ENCODE measurements at regions not wholly inside any gene's neighbourhood (a gene's known extent, or its start where the extent isn't known, plus 50 kb on each side); places are given as distances from the start of the nearest gene placed in this dataset.
"Not testable (repeated sequence)": the region's sequence is repeated elsewhere in the genome, so short reads cannot be mapped to it uniquely, and the experiment has no call there.

DNA sequence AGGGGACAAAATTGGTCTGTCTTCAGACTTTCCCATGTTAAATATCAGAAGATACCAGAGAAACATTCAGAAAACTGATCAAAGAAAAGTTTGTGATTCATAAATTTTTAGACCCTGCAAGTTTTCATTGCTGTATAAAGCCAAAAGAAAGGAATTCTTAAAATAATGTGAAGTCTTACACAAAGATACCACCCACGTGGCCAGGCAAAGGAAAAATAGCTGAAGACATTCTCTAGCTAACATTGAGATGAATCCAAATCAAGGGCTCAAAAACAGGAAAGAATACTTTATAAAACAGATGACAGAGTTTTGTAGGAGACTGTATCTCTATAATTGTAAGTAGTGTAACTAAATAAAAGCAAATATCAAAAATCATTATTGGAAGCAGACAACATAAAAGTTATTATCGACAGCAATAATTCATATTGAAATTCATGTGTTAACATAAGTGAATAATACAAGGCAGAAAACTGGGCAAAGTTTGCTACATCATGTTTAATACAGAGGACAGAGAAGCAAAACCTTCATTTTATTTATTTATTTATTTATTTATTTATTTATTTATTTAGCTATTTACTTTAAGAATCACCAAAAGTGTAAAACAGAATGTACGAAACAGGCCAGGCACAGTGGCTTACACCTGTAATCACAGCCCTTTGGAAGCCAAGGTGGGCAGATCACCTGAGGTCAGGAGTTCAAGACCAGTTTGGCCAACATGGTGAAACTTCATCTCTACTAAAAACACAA lies 204.6 kb upstream of the SLIT2 start:
- no peak for DNase-seq

- DNase-seq, result no peak
Observed at GRCh38 chr4:20046179-20046578, 205.5 kb upstream of the SLIT2 start.

DNA sequence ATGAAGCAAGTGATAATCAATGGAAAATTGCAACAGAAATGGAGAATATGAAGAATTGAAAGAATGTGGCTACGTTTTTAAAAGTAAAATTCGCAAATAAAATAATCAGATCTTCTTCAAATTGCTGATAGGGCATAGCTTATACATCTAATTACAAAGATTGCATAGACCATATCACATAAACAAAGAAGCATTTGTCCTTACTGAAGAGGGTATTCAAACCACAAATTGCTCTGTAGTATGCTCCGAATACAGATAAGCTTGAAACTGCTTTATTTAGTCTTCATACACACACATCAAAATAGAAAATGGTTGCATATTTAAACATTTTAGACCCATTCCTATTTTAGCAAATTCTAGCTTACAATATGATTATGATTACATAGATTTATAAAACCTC lies 206.7 kb upstream of the SLIT2 start:
- no peak for DNase-seq

- DNase-seq, result no peak
Observed at GRCh38 chr4:20044502-20044911, 207.2 kb upstream of the SLIT2 start.

GRCh38 chr4:20043991-20044390 lies 207.7 kb upstream of the SLIT2 start:
- DNase-seq, result no peak

GRCh38 chr4:20042769-20043168 lies 208.9 kb upstream of the SLIT2 start:
- DNase-seq, result no peak

GRCh38 chr4:20041839-20042407 lies 209.8 kb upstream of the SLIT2 start:
- no peak for DNase-seq

GRCh38 chr4:20037745-20038144 lies 214.0 kb upstream of the SLIT2 start:
- no peak for DNase-seq

GRCh38 chr4:20030108-20030507 lies 221.6 kb upstream of the SLIT2 start:
- DNase-seq, result no peak

DNA sequence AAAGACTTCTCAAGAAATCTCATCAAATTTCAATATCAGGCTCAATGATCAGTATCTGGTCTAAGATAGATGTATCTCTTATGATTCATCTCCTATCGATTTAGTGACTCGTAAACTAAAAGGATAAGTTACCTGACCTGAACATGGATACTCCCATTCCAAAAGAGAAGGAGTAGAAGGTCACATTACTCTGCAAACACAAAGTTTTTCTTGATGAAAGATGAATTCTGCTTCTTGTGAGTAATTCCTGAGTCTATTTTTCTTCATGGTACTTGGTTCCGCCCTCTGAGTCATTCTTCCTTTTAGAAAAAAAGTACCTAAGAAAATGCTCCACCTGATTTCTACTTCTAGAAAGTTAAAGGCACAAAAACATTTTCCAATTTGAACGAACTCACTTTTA lies 223.1 kb upstream of the SLIT2 start:
- no peak for DNase-seq

GRCh38 chr4:20026456-20026855 lies 225.2 kb upstream of the SLIT2 start:
- DNase-seq, result no peak

DNA sequence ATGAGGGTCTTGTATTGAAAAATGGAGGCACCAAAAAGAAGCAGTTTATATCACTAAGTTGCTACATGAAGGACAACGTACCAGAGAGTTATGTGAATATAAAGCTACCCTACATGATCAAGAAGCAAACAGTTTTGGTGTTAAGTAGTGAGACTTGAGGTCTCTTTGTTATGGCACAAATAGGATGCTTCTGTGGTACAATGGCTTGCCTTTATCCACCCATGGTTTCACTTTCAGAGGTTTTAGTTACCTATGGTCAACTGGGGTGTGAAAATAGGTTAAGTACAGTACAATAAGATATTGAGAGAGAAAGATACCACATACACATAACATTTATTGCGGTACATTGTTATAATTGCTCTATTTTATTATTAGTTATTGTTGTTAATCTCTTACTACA lies 229.2 kb upstream of the SLIT2 start:
- DNase-seq, result no peak

- DNase-seq, result no peak
Observed at GRCh38 chr4:20020056-20020455, 231.6 kb upstream of the SLIT2 start.

- no peak for DNase-seq
Observed at GRCh38 chr4:20019310-20020015, 232.2 kb upstream of the SLIT2 start.

GRCh38 chr4:20017777-20018115 lies 234.0 kb upstream of the SLIT2 start:
- DNase-seq, result no peak

DNA sequence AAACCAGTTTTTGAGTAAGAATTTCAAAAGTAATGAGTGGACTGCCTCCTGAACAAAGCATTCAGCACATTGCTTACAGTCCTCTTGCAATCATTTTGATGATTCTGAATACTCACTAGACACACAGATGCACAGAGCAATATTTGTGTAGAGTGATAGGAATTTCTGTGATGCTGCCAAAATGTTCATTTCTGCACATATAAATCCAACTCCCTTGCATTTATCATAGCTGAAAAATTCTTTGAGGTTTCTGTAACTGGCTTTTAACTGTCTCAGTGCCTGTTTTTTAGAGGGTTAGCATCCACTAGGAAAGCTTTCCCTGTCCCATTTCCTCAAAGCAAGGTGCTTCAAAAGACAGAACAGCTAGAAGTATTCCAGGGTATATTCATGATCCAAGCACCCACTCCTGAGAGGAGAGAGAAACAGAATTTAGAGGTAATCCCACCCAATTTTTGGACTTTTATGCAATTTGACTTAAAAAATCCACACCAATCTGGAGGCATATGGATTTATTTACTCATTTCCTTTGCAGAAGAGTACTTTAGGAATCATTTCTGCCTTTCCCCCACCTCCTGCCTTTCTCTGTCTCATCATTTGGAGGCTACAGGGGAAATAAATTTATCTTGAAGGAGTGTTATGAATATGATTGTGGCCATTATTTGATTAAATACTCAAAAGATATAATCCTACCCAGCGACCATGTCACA lies 234.5 kb upstream of the SLIT2 start:
- no peak for DNase-seq

- no peak for DNase-seq
Observed at GRCh38 chr4:20015636-20016224, 236.0 kb upstream of the SLIT2 start.

DNA sequence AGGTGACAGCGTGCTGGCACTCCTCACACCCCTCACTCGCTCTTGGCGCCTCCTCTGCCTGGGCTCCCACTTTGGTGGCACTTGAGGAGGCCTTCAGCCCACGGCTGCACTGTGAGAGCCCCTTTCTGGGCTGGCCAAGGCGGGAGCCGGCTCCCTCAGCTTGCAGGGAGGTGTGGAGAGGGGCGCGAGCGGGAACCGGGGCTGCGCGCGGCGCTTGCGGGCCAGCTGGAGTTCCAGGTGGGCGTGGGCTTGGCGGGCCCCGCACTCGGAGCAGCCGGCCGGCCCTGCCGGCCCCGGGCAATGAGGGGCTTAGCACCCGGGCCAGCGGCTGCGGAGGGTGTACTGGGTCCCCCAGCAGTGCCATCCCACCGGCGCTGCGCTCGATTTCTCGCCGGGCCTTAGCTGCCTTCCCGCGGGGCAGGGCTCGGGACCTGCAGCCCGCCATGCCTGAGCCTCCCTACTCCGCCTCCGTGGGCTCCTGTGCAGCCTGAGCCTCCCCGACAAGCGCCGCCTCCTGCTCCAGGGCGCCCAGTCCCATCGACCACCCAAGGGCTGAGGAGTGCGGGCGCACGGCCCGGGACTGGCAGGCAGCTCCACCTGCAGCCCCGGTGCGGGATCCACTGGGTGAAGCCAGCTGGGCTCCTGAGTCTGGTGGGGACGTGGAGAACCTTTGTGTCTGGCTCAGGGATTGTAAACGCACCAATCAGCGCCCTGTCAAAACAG lies 247.7 kb upstream of the SLIT2 start:
- DNase-seq, result not testable (repeated sequence)

GRCh38 chr4:19999775-20000414 lies 251.8 kb upstream of the SLIT2 start:
- DNase-seq, result no peak

DNA sequence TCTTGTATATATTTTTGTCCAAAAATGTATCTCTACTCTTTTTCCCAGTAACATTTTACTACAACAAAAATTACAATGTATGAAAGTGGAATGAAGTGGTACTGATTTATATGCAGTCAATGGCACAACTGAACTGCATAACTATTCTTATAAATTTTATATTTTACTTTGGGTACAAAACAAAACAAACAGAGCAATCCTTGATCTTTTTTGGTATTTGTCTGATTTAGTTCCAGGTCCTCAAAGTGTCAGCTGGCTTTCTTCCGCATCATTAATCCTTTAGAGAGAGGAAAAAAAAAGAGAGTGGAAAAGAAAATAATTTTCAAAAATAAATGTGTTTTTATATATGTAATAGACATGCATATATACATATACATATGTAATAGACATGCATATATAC lies 252.4 kb upstream of the SLIT2 start:
- no peak for DNase-seq

DNA sequence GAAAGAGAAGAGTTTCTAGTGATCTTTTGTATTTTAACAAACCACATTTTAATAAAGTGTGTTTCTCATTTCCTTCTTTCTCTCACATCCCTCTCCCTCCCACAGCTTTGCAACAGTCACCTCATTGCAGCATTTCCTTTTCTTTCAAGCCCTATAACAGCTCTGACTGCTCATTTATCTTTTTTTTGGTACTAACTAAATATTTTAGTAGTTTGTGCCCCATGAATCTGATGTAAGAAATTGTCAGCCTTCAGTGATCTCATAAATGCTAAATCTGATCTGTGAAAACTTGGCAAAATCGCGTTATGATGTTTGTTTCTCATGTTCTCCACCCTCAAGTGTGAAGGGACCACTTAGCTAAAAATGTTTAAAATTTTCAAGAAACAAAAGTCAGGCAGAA lies 258.5 kb upstream of the SLIT2 start:
- no peak for DNase-seq
